ENCODE measurements at regions not wholly inside any gene's neighbourhood (a gene's known extent, or its start where the extent isn't known, plus 50 kb on each side); places are given as distances from the start of the nearest gene placed in this dataset.

- TF ChIP-seq EZH2 (conservative IDR thresholded peaks at IDR 0.05; ENCODE audit: low read depth, low read length) (no peak), SOX13 (IDR thresholded peaks at IDR 0.05) (no peak), SOX13 (CRISPR knock-in tag; conservative IDR thresholded peaks at IDR 0.05 in 1 of 2, IDR thresholded peaks at IDR 0.05 in 1 of 2) (no peak), HIVEP1 (CRISPR knock-in tag; IDR thresholded peaks at IDR 0.05) (no peak), HES4 (CRISPR knock-in tag; IDR thresholded peaks at IDR 0.05; ENCODE audit: borderline replicate concordance) (no peak)
Measured at GRCh38 chr18:11247381-11247970, 98.1 kb upstream of the PIEZO2 start (continued).

GRCh38 chr18:11246495-11247300 lies 97.3 kb upstream of the PIEZO2 start:
- Histone ChIP-seq H3K36me3 (replicated peaks in 1 of 2; ENCODE audit: control insufficient read depth in 1 of 2, insufficient read depth in 2 of 2, low read length in 2 of 2) (no peaks in the 10 kb centered on the region), H4K20me1 (ENCODE audit: insufficient read depth, low read length) (no peaks in the 10 kb centered on the region), H3K79me2 (ENCODE audit: insufficient read depth, low read length) (no peaks in the 10 kb centered on the region), H3K4me2 (ENCODE audit: low read depth, low read length) (no peak overlapping the region), H3K9ac (ENCODE audit: insufficient read depth, low read depth, low read length) (no peak overlapping the region), H3K4me3 (replicated peaks in 1 of 3; ENCODE audit: insufficient read depth in 1 of 3, low read depth in 2 of 3, low read length in 3 of 3) (no peak overlapping the region), H3K4me1 (ENCODE audit: insufficient read depth, low read length) (no peaks in the 10 kb centered on the region), H3K27me3 (ENCODE audit: control insufficient read depth in 1 of 2, insufficient read depth in 2 of 2, low read length in 2 of 2) (no peaks in the 10 kb centered on the region), H3K9me3 (ENCODE audit: low read length) (no peaks in the 10 kb centered on the region), H2AFZ (ENCODE audit: low read length) (no peak overlapping the region), H3K27ac (ENCODE audit: extremely low read length, insufficient read depth, low read length) (no peak overlapping the region)
- POLR2A ChIA-PET, result no interaction called here
- CTCF ChIA-PET (ENCODE audit: low intra/inter-chr PET ratio, low total read pairs), result no interaction called here
- 68% methylated on average over 16 of the region's 16 CpGs for WGBS (ENCODE audit: low lambda C conversion rate)
- no peak for FAIRE-seq
- BruUV-seq (replicated peaks), result no TSS peak
- TF ChIP-seq ATF7 (IDR thresholded peaks at IDR 0.05) (peak; percentile 43), ATF7 (CRISPR knock-in tag; IDR thresholded peaks at IDR 0.05) (no peak), ZNF670 (CRISPR knock-in tag; IDR thresholded peaks at IDR 0.05; ENCODE audit: borderline replicate concordance) (no peak), TBX3 (IDR thresholded peaks at IDR 0.05; ENCODE audit: borderline replicate concordance) (no peak), TEF (CRISPR knock-in tag; IDR thresholded peaks at IDR 0.05) (no peak)
- intact Hi-C loops (cut with micrococcal nuclease; ENCODE audit: unreplicated experiment) (no loop called here), in situ Hi-C loops (cut with HindIII; ENCODE audit: extremely low pct_ligation_motif_present, low pct_unique_long_range_greater_than_20kb) (no loop called here)
- ATAC-seq, result no peak
- no peak for DNase-seq (ENCODE audit: low spot score)
